HFF-Myc (cell line): ENCODE measurements at regions not wholly inside any gene's neighbourhood (a gene's known extent, or its start where the extent isn't known, plus 50 kb on each side); places are given as distances from the start of the nearest gene placed in this dataset.
A peak's percentile ranks its signal among the peaks of the same experiment; 100 is the strongest.

ENCODE experiments used
- DNase-seq: peaks from one replicate; pipeline ENCODE4 v3.0.0-alpha.2; 2011; ENCODE audit warnings: low read depth; ENCODE audit errors: extremely low read depth
- H3K4me3 ChIP-seq: replicated peaks from 2 replicates; pipeline ENCODE4 v1.5.1; 2011; ENCODE audit warnings: low read depth, mild to moderate bottlenecking, control low read depth, low read length
- TF ChIP-seq, protein P1 (sequence below): IDR thresholded peaks from 2 replicates; pipeline ENCODE4 v1.5.1; 2012; ENCODE audit warnings: mild to moderate bottlenecking, low read depth, low read length, control low read depth; ENCODE audit errors: missing control alignments

DNA sequence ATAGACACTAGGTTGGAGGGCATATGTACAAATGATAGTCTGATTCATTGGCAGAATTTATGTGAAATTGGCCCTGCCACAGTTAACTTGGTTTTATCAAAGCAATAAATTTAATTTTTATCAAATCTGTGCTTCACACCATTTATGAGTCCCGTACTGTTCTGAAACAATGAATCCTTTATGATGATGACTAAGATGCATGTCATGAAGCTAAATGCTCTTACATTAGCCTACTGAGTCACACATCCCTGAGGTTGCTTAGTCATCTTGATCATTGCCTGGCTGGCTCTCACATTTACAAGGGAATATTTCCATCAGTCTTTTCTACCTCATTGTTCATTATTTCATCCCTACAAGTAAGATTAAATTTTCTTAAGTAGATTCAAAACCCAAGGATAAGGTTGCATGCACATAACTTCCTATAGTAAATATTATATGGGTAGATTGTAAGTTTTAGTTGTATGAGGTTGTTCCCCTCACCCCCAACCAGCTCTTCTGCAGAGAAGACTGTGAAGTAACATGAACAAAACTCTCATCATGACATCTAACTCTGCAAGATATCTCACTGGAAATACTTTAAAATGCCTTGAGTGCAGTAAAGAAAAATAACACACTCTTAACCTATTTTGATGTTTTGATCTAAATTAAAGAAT lies 170.7 kb downstream of the CYB561 start:
- no peak overlapping the region for H3K4me3 ChIP-seq
- TF ChIP-seq, protein P1, sequence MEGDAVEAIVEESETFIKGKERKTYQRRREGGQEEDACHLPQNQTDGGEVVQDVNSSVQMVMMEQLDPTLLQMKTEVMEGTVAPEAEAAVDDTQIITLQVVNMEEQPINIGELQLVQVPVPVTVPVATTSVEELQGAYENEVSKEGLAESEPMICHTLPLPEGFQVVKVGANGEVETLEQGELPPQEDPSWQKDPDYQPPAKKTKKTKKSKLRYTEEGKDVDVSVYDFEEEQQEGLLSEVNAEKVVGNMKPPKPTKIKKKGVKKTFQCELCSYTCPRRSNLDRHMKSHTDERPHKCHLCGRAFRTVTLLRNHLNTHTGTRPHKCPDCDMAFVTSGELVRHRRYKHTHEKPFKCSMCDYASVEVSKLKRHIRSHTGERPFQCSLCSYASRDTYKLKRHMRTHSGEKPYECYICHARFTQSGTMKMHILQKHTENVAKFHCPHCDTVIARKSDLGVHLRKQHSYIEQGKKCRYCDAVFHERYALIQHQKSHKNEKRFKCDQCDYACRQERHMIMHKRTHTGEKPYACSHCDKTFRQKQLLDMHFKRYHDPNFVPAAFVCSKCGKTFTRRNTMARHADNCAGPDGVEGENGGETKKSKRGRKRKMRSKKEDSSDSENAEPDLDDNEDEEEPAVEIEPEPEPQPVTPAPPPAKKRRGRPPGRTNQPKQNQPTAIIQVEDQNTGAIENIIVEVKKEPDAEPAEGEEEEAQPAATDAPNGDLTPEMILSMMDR, result no peak
- DNase-seq, result peak; percentile 90

- no peak overlapping the region for H3K4me3 ChIP-seq
- TF ChIP-seq, protein P1, result no peak
Observed at GRCh38 chr17:63275971-63276745, 169.9 kb downstream of the CYB561 start.

DNA sequence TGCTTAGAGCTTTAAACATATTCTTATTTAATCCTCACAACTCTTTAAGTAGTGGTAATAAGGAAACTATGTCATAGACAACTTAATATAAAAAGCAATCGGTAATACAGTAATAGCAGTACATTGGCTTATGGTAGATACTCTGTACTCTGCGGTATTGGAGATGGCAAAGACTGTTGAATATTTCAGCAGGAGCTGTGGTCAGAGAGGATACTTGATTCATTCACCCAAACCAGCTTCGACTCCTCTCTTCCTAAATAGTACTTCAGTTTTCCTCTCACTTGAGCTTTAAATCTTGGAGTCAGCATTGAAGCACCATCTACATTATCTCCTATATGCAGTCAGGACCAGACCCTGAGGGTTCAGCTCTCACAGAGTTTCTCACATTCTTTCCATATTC lies 169.3 kb downstream of the CYB561 start:
- no peak overlapping the region for H3K4me3 ChIP-seq
- no peak for DNase-seq
- TF ChIP-seq, protein P1, result no peak

More at GRCh38 chr17:63275971-63276745, 169.9 kb downstream of the CYB561 start:
- no peak for DNase-seq

- no peak for DNase-seq
- TF ChIP-seq, protein P1, result no peak
- H3K4me3 ChIP-seq, result no peak overlapping the region
Observed at GRCh38 chr17:63277629-63278028, 168.5 kb downstream of the CYB561 start.

DNA sequence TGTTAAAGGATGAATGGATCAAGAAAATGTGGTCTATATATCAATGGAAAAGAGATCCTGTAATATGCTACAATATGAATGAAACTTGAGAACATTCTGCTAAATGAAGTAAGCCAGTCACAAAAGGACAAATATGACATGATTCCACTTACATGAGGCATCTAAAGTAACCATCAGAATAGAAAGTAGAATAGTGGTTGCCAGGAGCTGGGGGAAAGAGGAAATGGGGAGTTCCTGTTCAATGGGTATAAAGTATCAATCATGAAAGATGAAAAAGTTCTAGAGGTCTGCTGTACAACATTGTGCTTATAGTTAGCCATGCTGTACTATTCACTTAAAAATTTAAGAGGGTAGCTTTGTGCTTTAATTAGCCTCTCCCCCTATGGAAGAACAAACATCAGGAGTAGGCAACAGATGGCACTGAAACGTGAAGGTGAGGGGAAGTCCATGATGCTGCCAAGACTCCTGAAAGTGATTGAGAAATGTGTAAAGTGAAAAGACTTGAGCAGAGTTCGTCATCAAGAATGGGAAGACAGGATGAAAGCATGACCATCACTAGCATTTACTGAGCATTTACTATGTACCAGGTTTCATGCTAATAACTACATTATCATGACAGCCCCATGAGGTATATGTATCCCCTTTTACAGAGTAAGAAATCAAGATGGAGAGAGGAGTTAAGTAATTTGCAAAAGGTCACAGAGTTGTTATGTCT lies 167.2 kb downstream of the CYB561 start:
- TF ChIP-seq, protein P1, result no peak
- H3K4me3 ChIP-seq, result no peak overlapping the region
- no peak for DNase-seq

DNA sequence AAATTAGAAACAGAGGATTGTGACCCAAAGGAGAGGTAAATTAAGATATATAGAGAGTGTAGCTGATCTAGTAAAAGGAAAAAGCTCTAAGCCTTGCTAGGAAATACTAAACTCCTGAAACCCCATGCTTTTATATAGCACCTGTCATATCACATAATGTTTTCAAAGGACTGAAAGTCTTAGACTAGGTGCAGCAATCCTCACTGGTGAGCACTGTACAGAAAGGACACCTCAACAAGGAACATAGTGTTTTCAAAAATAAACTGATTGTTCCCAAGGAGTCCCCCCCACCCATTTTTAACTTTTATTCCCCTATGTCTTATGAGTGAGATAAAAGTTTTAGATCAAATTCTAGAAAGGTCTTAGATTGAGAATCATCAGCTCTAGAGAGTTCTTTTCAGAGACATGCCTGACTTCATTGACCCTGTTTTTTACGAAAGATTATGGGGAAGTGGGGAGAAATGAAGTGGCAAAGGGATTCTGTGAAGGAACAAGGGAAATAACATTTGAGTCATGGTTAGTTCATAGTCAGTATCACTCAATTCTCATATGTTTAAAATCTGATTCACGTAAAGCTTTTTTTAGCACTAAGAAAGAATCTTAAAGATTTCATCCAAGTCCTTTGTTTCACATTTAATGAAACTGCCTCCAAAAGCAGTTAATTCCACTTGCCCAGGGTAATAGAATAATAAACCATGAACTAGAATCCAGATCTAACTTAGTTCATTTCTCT lies 166.4 kb downstream of the CYB561 start:
- no peak overlapping the region for H3K4me3 ChIP-seq
- DNase-seq, result no peak
- TF ChIP-seq, protein P1, result no peak
